ENCODE measurements at regions not wholly inside any gene's neighbourhood (a gene's known extent, or its start where the extent isn't known, plus 50 kb on each side); places are given as distances from the start of the nearest gene placed in this dataset.

GRCh38 chr4:129747756-129748155 is 651.8 kb downstream of the C4orf33 start:
- TF ChIP-seq CTCF (conservative IDR thresholded peaks at IDR 0.05; ENCODE audit: low read depth, low read length) = no peak
- TF ChIP-seq EZH2 (IDR thresholded peaks at IDR 0.05; ENCODE audit: borderline replicate concordance, low read depth, low read length, poor library complexity, severe bottlenecking) = no peak
- Histone ChIP-seq H3K36me3 (ENCODE audit: insufficient read depth, low read length, poor library complexity, severe bottlenecking) (no peaks in the 10 kb centered on the region), H3K4me1 (ENCODE audit: insufficient read depth, low read length, poor library complexity, severe bottlenecking) (no peaks in the 10 kb centered on the region), H3K27me3 (replicated peaks; ENCODE audit: insufficient read depth, low read depth, low read length, poor library complexity) (no peaks in the 10 kb centered on the region), H3K4me3 (ENCODE audit: low read depth, low read length, poor library complexity, severe bottlenecking) (no peak overlapping the region), H3K9me3 (ENCODE audit: low read depth, low read length, poor library complexity, severe bottlenecking) (no peaks in the 10 kb centered on the region), H3K27ac (ENCODE audit: low read depth, low read length, poor library complexity, severe bottlenecking) (no peak overlapping the region)
- CTCF ChIA-PET = no interaction called here
- POLR2A ChIA-PET (ENCODE audit: low non-redundant PET) = no interaction called here
- no TSS peak for BruUV-seq (replicated peaks)
- DNase-seq (ENCODE audit: low spot score) = no peak
- intact Hi-C loops (cut with micrococcal nuclease; ENCODE audit: unreplicated experiment) = no loop called here

- Histone ChIP-seq H3K27me3 (replicated peaks; ENCODE audit: insufficient read depth, low read depth, low read length, poor library complexity) (no peaks in the 10 kb centered on the region), H3K27ac (ENCODE audit: low read depth, low read length, poor library complexity, severe bottlenecking) (no peak overlapping the region), H3K9me3 (ENCODE audit: low read depth, low read length, poor library complexity, severe bottlenecking) (no peaks in the 10 kb centered on the region), H3K4me3 (ENCODE audit: low read depth, low read length, poor library complexity, severe bottlenecking) (no peak overlapping the region), H3K36me3 (ENCODE audit: insufficient read depth, low read length, poor library complexity, severe bottlenecking) (no peaks in the 10 kb centered on the region), H3K4me1 (ENCODE audit: insufficient read depth, low read length, poor library complexity, severe bottlenecking) (no peaks in the 10 kb centered on the region)
- intact Hi-C loops (cut with micrococcal nuclease; ENCODE audit: unreplicated experiment) = no loop called here
- BruUV-seq (replicated peaks) = no TSS peak
- no peak for DNase-seq (ENCODE audit: low spot score)
- POLR2A ChIA-PET (ENCODE audit: low non-redundant PET) = no interaction called here
- CTCF ChIA-PET = no interaction called here
- TF ChIP-seq EZH2 (IDR thresholded peaks at IDR 0.05; ENCODE audit: borderline replicate concordance, low read depth, low read length, poor library complexity, severe bottlenecking) (no peak), CTCF (conservative IDR thresholded peaks at IDR 0.05; ENCODE audit: low read depth, low read length) (no peak)
Measured at GRCh38 chr4:129748991-129749390, 653.0 kb downstream of the C4orf33 start.

GRCh38 chr4:129751646-129752045 is 655.7 kb downstream of the C4orf33 start:
- intact Hi-C loops (cut with micrococcal nuclease; ENCODE audit: unreplicated experiment) = no loop called here
- Histone ChIP-seq H3K9me3 (ENCODE audit: low read depth, low read length, poor library complexity, severe bottlenecking) (no peaks in the 10 kb centered on the region), H3K4me3 (ENCODE audit: low read depth, low read length, poor library complexity, severe bottlenecking) (no peak overlapping the region), H3K36me3 (ENCODE audit: insufficient read depth, low read length, poor library complexity, severe bottlenecking) (no peaks in the 10 kb centered on the region), H3K27me3 (replicated peaks; ENCODE audit: insufficient read depth, low read depth, low read length, poor library complexity) (no peaks in the 10 kb centered on the region), H3K27ac (ENCODE audit: low read depth, low read length, poor library complexity, severe bottlenecking) (no peak overlapping the region), H3K4me1 (ENCODE audit: insufficient read depth, low read length, poor library complexity, severe bottlenecking) (no peaks in the 10 kb centered on the region)
- TF ChIP-seq EZH2 (IDR thresholded peaks at IDR 0.05; ENCODE audit: borderline replicate concordance, low read depth, low read length, poor library complexity, severe bottlenecking) = no peak
- no peak for TF ChIP-seq CTCF (conservative IDR thresholded peaks at IDR 0.05; ENCODE audit: low read depth, low read length)
- ChIA-PET POLR2A (ENCODE audit: low non-redundant PET) (no interaction called here), CTCF (no interaction called here)
- DNase-seq (ENCODE audit: low spot score) = no peak
- no TSS peak for BruUV-seq (replicated peaks)

All from A673 (cell line).